GM23338 (cell line): ENCODE measurements at regions not wholly inside any gene's neighbourhood (a gene's known extent, or its start where the extent isn't known, plus 50 kb on each side); places are given as distances from the start of the nearest gene placed in this dataset.

Source experiments
- ATAC-seq: fragments of 200-7000 bp; cut with Tn5 transposase; 3 replicates; pipeline ENCODE4 v1.9.1; 2020
- DNase-seq: peaks from one replicate; pipeline ENCODE4 v3.0.0-alpha.2; 2015; ENCODE audit warnings: low spot score
- H2AFZ ChIP-seq: fragments of 200-600 bp; sonication (generic); 2 replicates; pipeline ENCODE4 v1.8.0; 2016; ENCODE audit warnings: antibody characterized with exemption, mild to moderate bottlenecking, moderate library complexity
- H3F3A ChIP-seq: fragments of 200-600 bp; sonication (generic); replicated peaks from 2 replicates; pipeline ENCODE4 v1.8.0; 2017; ENCODE audit warnings: antibody characterized with exemption, mixed run types, low read depth
- H3K27ac ChIP-seq: fragments of 200-600 bp; sonication (generic); 2 replicates; pipeline ENCODE4 v1.6.1; 2016; ENCODE audit warnings: low read depth
- H3K27me3 ChIP-seq: fragments of 200-600 bp; sonication (generic); 2 replicates; pipeline ENCODE4 v1.8.0; 2016; ENCODE audit warnings: mild to moderate bottlenecking, mixed run types, moderate library complexity; ENCODE audit not compliant: insufficient read depth
- H3K36me3 ChIP-seq: fragments of 200-600 bp; sonication (generic); 2 replicates; pipeline ENCODE4 v1.8.0; 2016; ENCODE audit warnings: mild to moderate bottlenecking; ENCODE audit not compliant: insufficient read depth
- H3K4me1 ChIP-seq: fragments of 200-600 bp; sonication (generic); 2 replicates; pipeline ENCODE4 v1.8.0; 2016; ENCODE audit warnings: mild to moderate bottlenecking, moderate library complexity; ENCODE audit not compliant: insufficient read depth
- H3K4me2 ChIP-seq: fragments of 200-600 bp; sonication (generic); 2 replicates; pipeline ENCODE4 v1.7.1; 2017; ENCODE audit warnings: mixed run types
- H3K4me3 ChIP-seq: fragments of 200-600 bp; sonication (generic); 2 replicates; pipeline ENCODE4 v1.6.1; 2016; ENCODE audit warnings: mixed run types
- H3K79me2 ChIP-seq: fragments of 200-600 bp; sonication (generic); replicated peaks from 2 replicates; pipeline ENCODE4 v1.8.0; 2017; ENCODE audit warnings: mild to moderate bottlenecking; ENCODE audit not compliant: insufficient read depth
- H3K9me2 ChIP-seq: fragments of 200-600 bp; sonication (generic); 2 replicates; pipeline ENCODE4 v1.8.0; 2017; ENCODE audit not compliant: insufficient read depth
- H4K20me1 ChIP-seq: fragments of 200-600 bp; sonication (generic); replicated peaks from 2 replicates; pipeline ENCODE4 v1.8.0; 2017; ENCODE audit warnings: mild to moderate bottlenecking; ENCODE audit not compliant: insufficient read depth
- H3K27ac Mint-ChIP-seq: 2 replicates; pipeline ENCODE4 v1.8.0; 2020; ENCODE audit warnings: inconsistent platforms, mild to moderate bottlenecking, moderate library complexity, mixed read lengths
- H3K27me3 Mint-ChIP-seq: 3 replicates; pipeline ENCODE4 v1.8.0; 2022; ENCODE audit warnings: low read depth, mild to moderate bottlenecking, moderate library complexity, mixed read lengths, inconsistent platforms; ENCODE audit not compliant: insufficient read depth, poor library complexity
- H3K36me3 Mint-ChIP-seq: 3 replicates; pipeline ENCODE4 v1.8.0; 2021; ENCODE audit warnings: low read depth, mild to moderate bottlenecking, inconsistent platforms, moderate library complexity, mixed read lengths
- H3K4me1 Mint-ChIP-seq: 3 replicates; pipeline ENCODE4 v1.8.0; 2020; ENCODE audit warnings: mild to moderate bottlenecking, inconsistent platforms, mixed read lengths
- H3K4me3 Mint-ChIP-seq: 3 replicates; pipeline ENCODE4 v1.8.0; 2021; ENCODE audit warnings: moderate library complexity, mild to moderate bottlenecking, inconsistent platforms, mixed read lengths
- H3K9me3 Mint-ChIP-seq: 3 replicates; pipeline ENCODE4 v1.8.0; 2020; ENCODE audit warnings: moderate library complexity, mild to moderate bottlenecking, inconsistent platforms, mixed read lengths
- EZH2 ChIP-seq: fragments of 200-600 bp; sonication (generic); IDR thresholded peaks from one replicate; pipeline ENCODE4 v1.8.0; 2017; ENCODE audit warnings: antibody characterized with exemption, mild to moderate bottlenecking, low read depth; ENCODE audit not compliant: unreplicated experiment
- EZH2phosphoT487 ChIP-seq: fragments of 200-600 bp; sonication (generic); IDR thresholded peaks from one replicate; pipeline ENCODE4 v1.8.1; 2018; ENCODE audit warnings: antibody characterized with exemption; ENCODE audit not compliant: unreplicated experiment
- NANOG ChIP-seq: IDR thresholded peaks from 2 replicates; pipeline ENCODE4 v1.6.1; 2016; ENCODE audit warnings: antibody characterized with exemption, borderline replicate concordance
- POLR2AphosphoS5 ChIP-seq: IDR thresholded peaks from 2 replicates; pipeline ENCODE4 v1.6.1; 2016; ENCODE audit warnings: antibody characterized with exemption, low read depth
- REST ChIP-seq: IDR thresholded peaks from one replicate; pipeline ENCODE4 v1.6.1; 2018; ENCODE audit warnings: antibody characterized with exemption; ENCODE audit not compliant: unreplicated experiment
- ZNF331 ChIP-seq: fragments of 250-450 bp; sonication (Bioruptor Pico); IDR thresholded peaks from 2 replicates; pipeline ENCODE4 v1.5.0; 2020; ENCODE audit warnings: low read depth, mild to moderate bottlenecking, moderate library complexity
- TF ChIP-seq, protein P1 (sequence below), 2 experiments: fragments of 200-600 bp in 1 of 2; sonication (generic) in 1 of 2; conservative IDR thresholded peaks; 2 replicates each; pipeline versions ENCODE4 v1.5.1 to v1.6.1; 2016 to 2017; ENCODE audit warnings: antibody characterized with exemption in 2 of 2, low read depth in 2 of 2, mild to moderate bottlenecking in 2 of 2, moderate library complexity in 1 of 2
- TF ChIP-seq, protein P2 (sequence below): IDR thresholded peaks from 2 replicates; pipeline ENCODE4 v1.6.1; 2016; ENCODE audit warnings: antibody characterized with exemption

GRCh38 chr2:191760655-191761262, 82.8 kb downstream of the NABP1 start (continued):
- TF ChIP-seq, protein P1, sequence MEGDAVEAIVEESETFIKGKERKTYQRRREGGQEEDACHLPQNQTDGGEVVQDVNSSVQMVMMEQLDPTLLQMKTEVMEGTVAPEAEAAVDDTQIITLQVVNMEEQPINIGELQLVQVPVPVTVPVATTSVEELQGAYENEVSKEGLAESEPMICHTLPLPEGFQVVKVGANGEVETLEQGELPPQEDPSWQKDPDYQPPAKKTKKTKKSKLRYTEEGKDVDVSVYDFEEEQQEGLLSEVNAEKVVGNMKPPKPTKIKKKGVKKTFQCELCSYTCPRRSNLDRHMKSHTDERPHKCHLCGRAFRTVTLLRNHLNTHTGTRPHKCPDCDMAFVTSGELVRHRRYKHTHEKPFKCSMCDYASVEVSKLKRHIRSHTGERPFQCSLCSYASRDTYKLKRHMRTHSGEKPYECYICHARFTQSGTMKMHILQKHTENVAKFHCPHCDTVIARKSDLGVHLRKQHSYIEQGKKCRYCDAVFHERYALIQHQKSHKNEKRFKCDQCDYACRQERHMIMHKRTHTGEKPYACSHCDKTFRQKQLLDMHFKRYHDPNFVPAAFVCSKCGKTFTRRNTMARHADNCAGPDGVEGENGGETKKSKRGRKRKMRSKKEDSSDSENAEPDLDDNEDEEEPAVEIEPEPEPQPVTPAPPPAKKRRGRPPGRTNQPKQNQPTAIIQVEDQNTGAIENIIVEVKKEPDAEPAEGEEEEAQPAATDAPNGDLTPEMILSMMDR (conservative IDR thresholded peaks at IDR 0.05; ENCODE audit: low read depth in 2 of 2), result no peak
- TF ChIP-seq POLR2AphosphoS5 (no peak), REST (no peak), ZNF331 (CRISPR knock-in tag) (no peak), EZH2 (no peak)

GRCh38 chr2:191773136-191773535, 73.8 kb downstream of the CAVIN2 start:
- Histone ChIP-seq H3K4me1 (no peaks in the 10 kb centered on the region), H3K27me3 (no peaks in the 10 kb centered on the region), H3K27ac (no peak overlapping the region), H2AFZ (no peak overlapping the region), H3K36me3 (peaks cover 2% of the 10 kb centered on the region; the same call in 1 of the 2 replicates), H3K4me3 (no peak overlapping the region), H4K20me1 (no peaks in the 10 kb centered on the region), H3K9me2 (0 out of 2 replicates have a peak, but pooled peaks cover 4% of the 10 kb centered on the region), H3K79me2 (no peaks in the 10 kb centered on the region), H3F3A (no peaks in the 10 kb centered on the region), H3K4me2 (no peak overlapping the region)
- no peak for DNase-seq
- Mint-ChIP-seq H3K4me1 (no peaks in the 10 kb centered on the region), H3K36me3 (peaks cover 13% of the 10 kb centered on the region), H3K4me3 (no peak overlapping the region), H3K27me3 (no peaks in the 10 kb centered on the region), H3K9me3 (peaks cover 20% of the 10 kb centered on the region; the same call in 2 of the 3 replicates), H3K27ac (no peak overlapping the region)
- no peak for ATAC-seq
- no peak for TF ChIP-seq NANOG
- no peak for TF ChIP-seq EZH2phosphoT487
- TF ChIP-seq, protein P2, sequence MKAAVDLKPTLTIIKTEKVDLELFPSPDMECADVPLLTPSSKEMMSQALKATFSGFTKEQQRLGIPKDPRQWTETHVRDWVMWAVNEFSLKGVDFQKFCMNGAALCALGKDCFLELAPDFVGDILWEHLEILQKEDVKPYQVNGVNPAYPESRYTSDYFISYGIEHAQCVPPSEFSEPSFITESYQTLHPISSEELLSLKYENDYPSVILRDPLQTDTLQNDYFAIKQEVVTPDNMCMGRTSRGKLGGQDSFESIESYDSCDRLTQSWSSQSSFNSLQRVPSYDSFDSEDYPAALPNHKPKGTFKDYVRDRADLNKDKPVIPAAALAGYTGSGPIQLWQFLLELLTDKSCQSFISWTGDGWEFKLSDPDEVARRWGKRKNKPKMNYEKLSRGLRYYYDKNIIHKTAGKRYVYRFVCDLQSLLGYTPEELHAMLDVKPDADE, result no peak
- no peak for TF ChIP-seq REST
